ENCODE measurements at regions not wholly inside any gene's neighbourhood (a gene's known extent, or its start where the extent isn't known, plus 50 kb on each side); places are given as distances from the start of the nearest gene placed in this dataset.

GRCh38 chr15:68500363-68501258 is 68.6 kb upstream of the ITGA11 start:
- DNase-seq (ENCODE audit: low read depth) = no peak

DNA sequence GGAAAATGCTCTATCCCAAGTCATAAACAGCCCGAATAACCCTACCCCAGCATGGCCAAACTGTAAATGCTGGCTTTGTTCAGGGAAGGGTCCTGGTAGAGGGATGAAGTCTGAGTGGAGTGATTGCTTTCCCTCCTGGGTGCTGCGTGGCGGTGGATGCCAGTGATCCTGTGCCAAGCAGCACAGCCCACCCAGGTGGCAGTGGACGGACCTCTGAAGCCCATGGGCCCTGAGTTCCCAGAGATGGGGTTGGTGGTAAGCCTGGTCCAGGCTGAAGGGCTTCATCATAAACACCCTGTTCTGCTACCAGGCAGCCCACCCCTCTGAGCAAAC is 69.3 kb upstream of the ITGA11 start:
- no peak for DNase-seq (ENCODE audit: low read depth)

GRCh38 chr15:68501616-68502015 is 69.7 kb upstream of the ITGA11 start:
- no peak for DNase-seq (ENCODE audit: low read depth)

DNA sequence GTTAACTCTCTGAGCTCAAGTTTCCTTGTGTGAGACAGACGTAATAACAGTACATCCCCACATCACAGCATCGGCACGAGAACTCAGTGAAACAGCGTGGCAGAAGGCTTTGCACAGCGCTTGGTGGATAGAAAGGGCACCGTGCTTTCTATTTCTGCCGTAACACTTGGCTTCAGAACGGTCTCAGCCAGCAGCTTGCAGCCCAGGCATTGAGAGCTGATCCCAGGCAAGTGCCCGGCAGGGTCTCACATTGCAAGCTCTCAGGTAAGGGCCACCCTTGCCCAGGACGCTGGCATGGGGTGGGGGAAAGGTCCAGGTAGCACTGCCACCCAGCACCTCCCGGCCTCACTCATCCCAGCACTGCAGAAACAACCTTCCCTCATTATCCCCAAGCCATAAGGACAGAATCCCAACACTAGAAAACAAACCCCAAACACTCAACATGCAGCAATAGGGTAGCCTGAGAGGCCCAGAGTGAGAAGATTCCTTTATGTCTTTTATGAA is 70.5 kb upstream of the ITGA11 start:
- DNase-seq (ENCODE audit: low read depth) = no peak

DNA sequence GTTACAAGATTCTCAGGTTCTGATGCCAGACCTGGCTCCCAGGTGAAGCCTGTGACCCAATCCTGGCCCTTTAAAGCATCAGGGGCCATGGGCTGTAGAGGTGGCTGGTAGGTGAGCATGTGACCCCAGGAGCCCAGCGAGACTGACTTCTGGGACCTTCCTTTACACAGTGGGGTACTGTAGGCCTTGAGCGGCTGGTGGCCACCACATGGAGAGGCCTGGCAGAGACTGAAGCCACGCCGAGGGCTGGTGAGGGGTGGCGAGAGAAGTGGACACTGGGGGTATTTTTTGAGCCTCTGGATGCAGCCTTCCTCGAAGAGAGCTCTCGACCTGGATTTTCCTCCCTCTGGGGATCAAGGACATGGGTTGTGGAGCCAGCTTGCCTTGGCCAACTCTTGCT is 71.2 kb upstream of the ITGA11 start:
- DNase-seq (ENCODE audit: low read depth) = no peak

- DNase-seq (ENCODE audit: low read depth) = no peak
Measured at GRCh38 chr15:68503791-68504680, 72.1 kb upstream of the ITGA11 start.

- no peak for DNase-seq (ENCODE audit: low read depth)
Measured at GRCh38 chr15:68504681-68505170, 72.8 kb upstream of the ITGA11 start.

- DNase-seq (ENCODE audit: low read depth) = no peak
Measured at GRCh38 chr15:68506071-68506470, 72.7 kb upstream of the CORO2B start.

- DNase-seq (ENCODE audit: low read depth) = no peak
Measured at GRCh38 chr15:68507447-68507846, 71.3 kb upstream of the CORO2B start.

DNA sequence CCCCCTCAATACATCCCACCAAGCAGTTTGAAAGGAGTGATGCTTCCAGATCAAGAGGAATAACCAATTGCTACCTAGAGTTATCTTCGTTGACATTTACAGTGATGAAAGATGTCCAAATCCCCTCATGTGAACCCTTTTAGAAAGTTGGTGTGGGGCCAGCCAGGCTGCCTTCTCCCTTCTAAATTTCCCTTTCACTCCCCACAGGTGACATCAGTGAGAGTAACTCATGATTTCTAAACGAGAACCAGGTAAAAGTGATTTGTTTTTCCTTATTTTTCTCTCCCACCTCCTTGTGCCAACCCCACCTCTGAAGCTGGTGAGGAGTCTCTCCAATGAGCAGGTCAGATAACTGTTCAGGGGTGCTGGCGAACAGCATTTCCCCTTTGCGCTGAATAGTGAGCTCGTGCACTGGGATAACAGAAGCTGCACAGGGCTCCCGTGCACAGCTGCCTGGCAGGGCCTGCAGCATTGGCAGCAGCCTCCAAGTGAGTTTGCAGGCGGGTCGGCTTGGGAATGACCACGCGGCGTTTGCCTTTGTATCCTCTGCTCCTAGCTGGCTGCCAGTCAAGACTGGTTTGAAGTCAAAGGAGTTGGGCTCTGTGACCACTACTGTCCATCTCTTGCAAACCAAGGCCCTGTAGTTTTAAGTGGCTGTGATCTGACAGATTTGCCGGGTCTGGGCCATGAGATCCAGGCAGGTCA is 70.2 kb upstream of the CORO2B start:
- no peak for DNase-seq (ENCODE audit: low read depth)

GRCh38 chr15:68510558-68510957 is 68.2 kb upstream of the CORO2B start:
- no peak for DNase-seq (ENCODE audit: low read depth)

GRCh38 chr15:68511073-68511991 is 67.5 kb upstream of the CORO2B start:
- DNase-seq (ENCODE audit: low read depth) = peak; percentile 88

GRCh38 chr15:68512052-68512451 is 66.7 kb upstream of the CORO2B start:
- no peak for DNase-seq (ENCODE audit: low read depth)

DNA sequence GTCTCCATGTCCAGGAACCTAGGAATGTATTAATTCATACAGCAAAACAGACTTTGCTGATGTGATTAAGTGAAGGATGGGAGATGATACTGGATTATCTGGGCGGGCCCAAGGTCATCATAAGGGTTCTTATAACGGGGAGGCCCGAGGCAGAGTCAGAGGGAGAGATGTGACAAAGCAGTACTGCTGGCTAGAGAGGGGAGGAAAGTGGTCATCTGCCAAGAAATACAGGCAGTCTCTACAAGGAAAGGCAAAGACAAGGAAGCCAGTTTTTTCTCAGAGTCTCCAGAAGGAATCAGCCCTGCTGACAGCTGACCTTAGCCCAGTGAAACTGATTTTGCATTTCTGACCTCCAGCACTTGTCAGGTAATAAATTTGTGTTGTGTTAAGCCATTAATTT is 66.2 kb upstream of the CORO2B start:
- DNase-seq (ENCODE audit: low read depth) = no peak

- DNase-seq (ENCODE audit: low read depth) = no peak
Measured at GRCh38 chr15:68515371-68516095, 63.3 kb upstream of the CORO2B start.

DNA sequence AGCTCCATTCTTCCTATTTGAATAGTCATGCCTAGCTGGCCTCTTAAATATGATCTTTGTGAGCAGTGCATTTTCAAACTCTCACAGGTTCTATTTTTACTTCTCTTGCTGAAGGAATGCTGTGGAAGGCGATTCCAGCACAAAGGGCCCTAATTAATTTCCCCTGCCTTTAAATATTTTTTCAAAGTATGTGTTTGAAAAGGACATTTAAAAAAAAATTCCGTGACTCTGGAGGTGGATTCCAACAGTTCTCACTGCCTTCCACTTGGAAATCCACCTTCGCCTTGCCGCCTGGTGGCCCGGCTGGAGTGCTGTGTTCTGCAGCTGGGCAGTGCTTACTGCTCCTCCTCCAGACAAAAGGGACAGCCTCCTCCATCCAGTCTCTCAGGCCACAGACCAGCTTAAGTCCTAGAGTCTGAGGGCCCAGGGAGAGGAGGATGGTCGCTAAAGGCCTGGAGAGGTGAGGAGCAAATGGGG is 61.5 kb upstream of the CORO2B start:
- DNase-seq (ENCODE audit: low read depth) = no peak

DNA sequence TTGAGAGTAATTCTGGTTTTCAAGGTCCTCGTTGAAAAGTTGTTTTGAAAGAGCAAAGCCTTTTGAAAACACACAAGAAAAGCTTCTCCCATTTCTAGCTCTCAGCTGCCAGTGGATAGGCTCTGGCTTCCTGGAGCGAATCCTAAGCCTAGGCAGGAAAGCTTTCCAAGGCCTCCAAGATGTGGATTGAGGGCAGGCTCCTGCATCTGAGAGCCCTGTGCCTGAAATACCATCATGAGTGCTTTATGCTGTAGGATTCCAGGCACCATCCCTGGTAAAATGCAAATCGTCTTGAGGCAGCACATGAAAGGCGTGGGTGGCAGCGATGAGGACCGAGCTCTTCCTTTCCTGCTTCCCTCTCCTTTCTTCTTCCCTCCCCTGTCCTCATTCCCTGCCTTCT is 60.7 kb upstream of the CORO2B start:
- no peak for DNase-seq (ENCODE audit: low read depth)

DNA sequence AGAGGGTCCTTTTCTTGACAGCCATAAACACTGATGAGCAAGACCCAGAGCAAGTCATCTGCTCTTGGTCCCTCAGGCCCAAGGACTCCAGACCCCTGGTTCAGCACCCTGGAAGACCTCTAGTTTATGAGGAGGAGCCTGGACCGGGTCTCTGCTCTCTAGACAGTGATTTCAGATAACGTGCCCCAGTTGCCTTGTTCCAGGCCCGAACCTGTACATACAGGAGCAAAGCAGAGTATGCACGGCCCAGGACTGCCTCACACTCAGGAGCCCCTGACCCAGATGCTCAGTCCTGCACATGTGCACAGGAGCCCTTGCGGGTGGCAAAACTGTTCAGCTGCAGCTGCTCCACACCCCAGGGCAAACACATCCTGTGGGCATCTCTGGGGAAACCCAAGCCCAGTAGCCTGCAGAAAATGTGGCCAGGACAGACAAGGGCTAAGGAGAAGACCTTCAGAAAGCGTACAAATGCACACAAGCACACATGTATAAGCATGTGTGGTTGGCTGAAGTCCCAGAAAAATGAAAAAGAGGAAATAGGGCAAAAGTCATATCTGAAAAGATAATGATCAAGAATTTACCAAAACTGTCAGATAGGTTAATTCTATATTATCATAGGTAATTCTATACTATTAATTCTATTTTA is 59.9 kb upstream of the CORO2B start:
- no peak for DNase-seq (ENCODE audit: low read depth)

DNA sequence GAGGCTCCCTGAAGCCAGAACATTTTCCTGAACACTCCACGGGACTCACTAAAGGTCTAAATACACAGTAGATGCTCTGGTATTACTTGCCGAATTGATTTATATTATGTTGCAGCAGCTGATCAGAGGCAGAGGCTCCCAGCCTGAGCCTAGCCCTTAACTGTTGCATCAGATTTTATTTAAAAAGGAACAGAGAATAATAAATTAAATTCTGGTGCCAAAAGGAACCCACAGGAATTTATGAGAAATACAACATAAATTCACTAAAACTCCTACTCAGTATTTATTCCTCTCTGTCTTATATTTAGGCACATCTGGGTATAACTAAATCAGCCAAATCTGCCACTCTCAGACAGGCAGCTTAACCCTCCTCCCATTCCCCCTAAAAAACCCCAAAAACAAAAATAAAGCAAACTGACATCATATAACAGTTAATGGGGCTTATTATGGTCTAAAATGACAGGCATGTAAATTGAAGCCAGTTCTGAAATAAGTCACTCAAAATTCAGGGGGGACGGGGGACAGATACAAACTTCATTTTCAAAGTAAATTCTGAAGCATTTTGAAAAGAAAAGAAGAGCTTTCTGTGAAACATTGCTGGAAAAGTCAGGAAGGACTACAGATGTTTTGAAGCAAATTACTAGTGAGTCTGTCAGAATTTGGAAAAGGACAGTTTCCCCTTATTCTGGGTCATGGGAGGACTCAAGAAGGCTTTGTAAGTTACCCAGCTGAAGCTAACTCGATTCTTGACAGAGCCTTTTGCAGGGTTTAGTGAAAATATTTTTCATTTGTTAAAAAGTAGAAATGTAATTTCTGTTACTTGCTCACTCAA is 53.8 kb upstream of the CORO2B start:
- peak; percentile 77 for DNase-seq (ENCODE audit: low read depth)

Measured in GM04503 (cell line).